M059J (cell line): ENCODE measurements at regions not wholly inside any gene's neighbourhood (a gene's known extent, or its start where the extent isn't known, plus 50 kb on each side); places are given as distances from the start of the nearest gene placed in this dataset.

Source experiments
- DNase-seq: peaks from one replicate; pipeline ENCODE4 v3.0.0-alpha.2; 2012; ENCODE audit warnings: low read depth

- no peak for DNase-seq
These were observed 411.3 kb downstream of the SPRY1 start for GRCh38 chr4:123807866-123808265.

- DNase-seq = no peak
These were observed 413.3 kb downstream of the SPRY1 start for GRCh38 chr4:123809864-123810263.

DNA sequence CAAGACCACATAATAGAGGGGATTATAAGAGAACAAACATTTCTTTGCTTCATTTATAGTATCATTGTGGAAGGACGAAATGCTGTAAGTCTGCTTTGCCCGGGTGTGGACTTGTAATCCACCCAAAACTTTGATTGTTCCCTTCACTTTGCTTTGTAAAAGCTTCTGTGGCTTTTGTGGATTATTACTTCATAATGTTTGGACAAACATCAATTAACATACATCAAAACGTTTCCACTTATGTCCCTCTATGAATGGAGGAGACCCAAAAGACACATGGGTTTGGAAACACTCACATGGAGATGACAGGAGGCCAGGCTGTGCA, 415.4 kb downstream of the SPRY1 start:
- DNase-seq = no peak

GRCh38 chr4:123813901-123814300, 417.3 kb downstream of the SPRY1 start:
- DNase-seq = no peak

- no peak for DNase-seq
These were observed 419.9 kb downstream of the SPRY1 start for GRCh38 chr4:123816462-123816861.

GRCh38 chr4:123817025-123817688, 420.6 kb downstream of the SPRY1 start:
- no peak for DNase-seq

DNA sequence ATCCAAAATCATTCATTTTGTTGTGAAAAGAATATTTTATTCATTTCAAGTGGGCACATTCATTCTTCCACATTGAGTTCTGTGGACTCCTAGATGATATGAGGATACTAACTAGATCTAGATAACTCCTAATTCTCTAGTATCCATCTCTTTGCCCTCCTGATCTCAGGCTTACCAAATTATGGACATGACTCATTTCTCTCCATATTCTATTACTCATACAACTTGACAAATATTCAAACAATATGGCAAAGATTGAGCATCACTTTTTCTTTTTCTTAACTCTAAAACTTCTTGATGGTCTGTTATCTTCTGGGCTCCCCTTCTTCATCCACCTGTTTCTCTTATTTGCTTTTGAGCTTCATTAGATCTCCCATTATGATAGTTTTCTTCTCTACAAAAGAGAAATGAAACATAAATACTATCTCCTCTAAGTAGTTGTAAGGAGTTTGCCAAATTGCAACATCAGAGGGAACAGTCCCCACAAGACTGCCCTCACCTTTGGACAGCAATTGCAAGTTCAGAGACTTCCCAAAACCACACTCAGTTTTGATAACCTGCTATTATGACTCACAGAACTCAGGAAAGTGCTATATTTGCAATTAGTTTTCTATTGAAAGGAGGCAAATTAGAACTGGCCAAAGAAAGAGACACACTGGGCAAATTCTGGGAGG, 422.9 kb downstream of the SPRY1 start:
- peak; percentile 24 for DNase-seq

GRCh38 chr4:123821861-123822260, 425.3 kb downstream of the SPRY1 start:
- peak; percentile 85 for DNase-seq

GRCh38 chr4:123822353-123822752, 425.8 kb downstream of the SPRY1 start:
- DNase-seq = no peak

- no peak for DNase-seq
These were observed 426.6 kb downstream of the SPRY1 start for GRCh38 chr4:123823244-123823643.

DNA sequence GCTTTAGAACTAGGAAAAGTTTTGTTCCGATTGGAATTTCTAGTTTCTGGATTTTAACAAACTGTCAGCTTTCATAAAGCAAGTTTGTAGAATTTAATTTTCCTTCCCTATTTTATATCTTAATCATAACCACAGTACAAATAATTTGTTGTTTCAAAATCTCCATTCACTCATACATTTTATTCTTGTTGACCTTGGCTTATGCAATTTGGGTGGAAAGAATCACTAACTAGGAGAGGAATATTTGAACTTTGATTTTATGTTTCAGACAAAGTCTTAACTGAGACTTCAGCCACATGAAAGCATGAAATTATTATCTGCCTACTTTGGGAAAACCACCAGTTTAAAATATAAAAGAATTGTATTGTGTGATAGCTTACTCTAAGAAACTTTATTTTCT, 427.9 kb downstream of the SPRY1 start:
- DNase-seq = no peak

DNA sequence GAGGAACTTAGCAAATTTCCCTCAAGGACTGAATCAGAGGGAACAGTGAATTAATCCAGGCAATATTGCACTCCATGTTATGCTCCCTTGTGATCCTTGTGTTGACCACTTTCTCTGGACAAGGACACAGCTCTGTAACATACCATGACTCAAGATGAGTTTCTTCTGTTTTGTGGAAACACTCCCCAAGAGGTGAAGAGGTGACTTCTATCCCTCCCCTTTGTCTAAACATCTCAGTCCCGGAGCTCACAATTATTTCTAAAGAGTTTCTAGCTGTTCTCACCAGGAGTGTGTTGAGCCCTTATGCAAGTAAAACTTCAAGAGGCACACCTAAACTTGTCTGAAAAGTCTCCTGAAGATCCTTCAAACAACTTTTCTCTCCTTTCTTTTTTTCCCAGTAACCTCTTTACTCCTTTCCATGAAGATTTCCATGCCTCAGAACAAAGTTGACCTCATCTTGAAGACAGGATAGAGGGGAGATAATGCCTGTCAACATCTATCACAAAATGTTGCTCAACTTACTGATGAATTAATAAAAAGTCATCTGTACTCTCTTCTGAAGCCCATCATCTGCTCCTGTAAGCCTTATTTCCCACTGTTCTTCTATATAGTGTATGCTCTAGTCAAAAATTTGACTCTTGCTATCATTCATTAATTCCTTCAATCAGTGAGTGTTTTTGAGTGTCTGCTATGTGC, 429.1 kb downstream of the SPRY1 start:
- peak; percentile 76 for DNase-seq

DNA sequence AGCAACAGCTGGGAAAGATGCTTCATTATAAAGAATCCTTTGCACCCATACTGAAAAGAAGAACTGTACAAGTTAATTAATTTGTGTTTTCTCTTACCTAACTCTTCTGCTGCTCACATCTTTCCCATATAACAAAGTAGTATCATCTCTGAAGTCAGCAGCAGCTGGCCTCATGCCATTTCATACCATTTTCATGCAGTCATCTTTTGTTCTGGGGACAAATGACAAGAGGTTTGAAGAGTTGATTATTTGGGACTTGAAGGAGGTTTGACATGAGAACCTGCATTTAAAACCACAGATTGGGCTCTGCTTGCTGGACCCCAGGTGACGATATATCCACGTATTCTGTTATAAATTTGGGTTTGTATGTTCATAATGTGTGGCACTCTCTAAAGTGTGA, 430.3 kb downstream of the SPRY1 start:
- peak; percentile 65 for DNase-seq

GRCh38 chr4:123827511-123827910, 430.9 kb downstream of the SPRY1 start:
- DNase-seq = no peak

- DNase-seq = no peak
These were observed 434.3 kb downstream of the SPRY1 start for GRCh38 chr4:123830930-123831329.

DNA sequence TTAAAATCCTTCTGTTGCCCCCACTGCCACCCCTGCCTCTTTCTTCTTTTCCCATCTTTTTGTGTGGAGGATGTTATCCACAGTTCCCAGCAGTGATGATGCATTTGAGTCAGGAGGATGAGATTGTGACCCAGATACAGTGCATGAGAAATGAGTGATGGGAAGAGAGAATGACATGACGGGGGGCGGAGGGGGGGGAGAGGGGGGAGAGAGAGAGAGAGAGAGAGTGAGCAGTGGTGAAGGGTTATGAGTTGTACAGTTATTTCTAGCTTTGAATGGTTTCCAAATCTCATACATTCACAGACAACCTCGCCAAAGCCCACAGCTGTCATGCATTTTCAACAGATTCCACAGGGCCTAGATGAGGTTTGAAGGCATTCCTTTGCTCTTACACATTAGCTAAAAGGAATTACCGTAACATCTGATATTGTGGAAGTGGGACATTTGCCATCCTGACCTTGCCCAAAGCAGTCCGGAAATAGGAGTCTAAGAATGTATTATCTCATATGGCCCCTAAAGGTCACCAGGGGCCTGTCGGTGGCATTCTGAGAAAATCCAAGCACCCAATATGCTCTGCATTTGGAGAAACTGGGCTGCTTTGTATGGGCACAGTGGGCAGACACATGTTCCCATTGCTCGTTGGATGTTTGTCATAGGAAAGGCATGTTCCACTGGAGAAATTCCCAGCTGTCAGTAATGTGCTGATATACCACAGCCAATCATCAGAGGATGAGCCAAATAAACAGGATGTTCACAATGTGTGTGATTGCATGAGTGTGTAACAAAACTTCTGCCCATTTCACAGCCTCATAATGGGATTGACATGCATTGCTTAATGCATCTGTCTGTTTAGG, 435.8 kb downstream of the SPRY1 start:
- DNase-seq = peak; percentile 97

DNA sequence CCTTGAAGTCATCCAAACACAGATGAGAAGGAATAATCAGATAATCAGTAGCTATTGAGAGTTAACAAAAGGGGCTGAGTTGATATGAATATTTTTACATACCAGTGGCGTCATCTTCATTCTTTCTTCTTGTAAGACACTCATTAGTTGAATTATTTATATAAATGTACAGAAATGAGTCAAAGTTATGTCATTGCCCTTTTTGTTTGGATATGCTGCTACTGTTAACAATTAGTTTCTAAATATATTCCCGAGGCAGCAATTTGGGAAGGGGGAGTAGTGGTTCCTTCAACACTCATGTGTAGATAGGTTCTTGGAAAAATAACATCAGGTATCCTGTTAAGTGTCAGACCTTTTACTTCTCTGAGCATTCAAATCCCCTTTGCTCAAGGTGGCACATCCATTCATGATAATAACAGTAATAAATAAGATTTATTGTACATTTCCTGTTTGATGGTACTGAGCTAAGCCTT, 436.6 kb downstream of the SPRY1 start:
- DNase-seq = peak; percentile 38

GRCh38 chr4:123835831-123836590, 439.4 kb downstream of the SPRY1 start:
- no peak for DNase-seq

- DNase-seq = no peak
These were observed 440.4 kb downstream of the SPRY1 start for GRCh38 chr4:123836851-123837595.

DNA sequence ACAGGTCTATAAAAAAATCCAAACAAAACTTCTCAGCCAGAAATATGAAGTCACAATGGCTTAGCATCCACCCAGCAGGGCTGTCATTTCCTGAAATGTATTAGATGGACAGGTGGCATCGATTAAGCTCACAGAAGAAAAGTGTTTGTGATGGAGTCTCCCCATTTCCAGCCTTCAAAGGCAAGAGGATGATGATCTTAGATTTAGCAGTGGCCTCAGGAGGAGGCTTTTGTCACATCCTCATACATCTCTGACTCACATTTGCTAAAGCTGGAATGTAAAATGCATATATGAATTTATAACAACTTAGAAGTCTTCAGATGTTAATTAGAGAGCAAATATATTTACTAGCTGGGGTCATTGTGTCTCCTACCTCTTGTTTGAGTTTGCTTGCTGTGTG, 441.9 kb downstream of the SPRY1 start:
- DNase-seq = no peak

DNA sequence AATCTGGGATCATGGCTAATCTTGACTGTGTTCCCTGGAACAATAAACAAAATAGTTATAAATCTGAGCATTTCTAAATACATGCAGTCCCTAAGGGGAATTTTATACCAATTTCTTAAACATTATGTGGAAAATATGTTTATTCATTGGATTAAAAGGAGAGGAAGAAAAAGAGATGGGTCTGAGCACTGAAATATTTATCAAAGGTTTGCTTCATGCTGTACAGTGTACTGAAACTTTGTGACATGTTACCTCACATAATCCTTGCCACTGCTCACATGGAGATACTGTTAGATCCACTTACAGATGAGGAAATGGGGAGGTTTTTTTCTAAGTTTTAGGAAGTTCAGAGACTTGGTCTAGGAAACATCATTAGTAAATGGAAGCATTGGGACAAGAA, 443.6 kb downstream of the SPRY1 start:
- DNase-seq = no peak
